Neural cell (in vitro differentiated cells): ENCODE measurements at regions not wholly inside any gene's neighbourhood (a gene's known extent, or its start where the extent isn't known, plus 50 kb on each side); places are given as distances from the start of the nearest gene placed in this dataset.

Source experiments
- H2AFZ ChIP-seq: fragments of 200-600, 300-800 bp; sonication (generic), shearing (Covaris generic); 2 replicates; pipeline ENCODE4 v1.6.0; 2014; ENCODE audit warnings: low read depth, mild to moderate bottlenecking, antibody characterized with exemption, low read length, moderate library complexity
- H3F3A ChIP-seq: fragments of 200-600 bp; shearing (Covaris generic); 2 replicates; pipeline ENCODE4 v1.6.1; 2016; ENCODE audit warnings: mild to moderate bottlenecking, moderate library complexity, mixed read lengths, antibody characterized with exemption, low read length; ENCODE audit not compliant: insufficient read depth, poor library complexity, severe bottlenecking
- H3K27ac ChIP-seq: fragments of 200-600, 300-800 bp; sonication (generic), shearing (Covaris generic); 2 replicates; pipeline ENCODE4 v1.5.1; 2014; ENCODE audit warnings: mild to moderate bottlenecking, low read length, moderate library complexity
- H3K27me3 ChIP-seq: fragments of 300-800, 200-600 bp; sonication (generic), shearing (Covaris generic); 2 replicates; pipeline ENCODE4 v1.6.0; 2014; ENCODE audit warnings: mild to moderate bottlenecking, low read depth, low read length, moderate library complexity; ENCODE audit not compliant: insufficient read depth
- H3K36me3 ChIP-seq: fragments of 300-800, 200-600 bp; sonication (generic), shearing (Covaris generic); 2 replicates; pipeline ENCODE4 v1.5.1; 2014; ENCODE audit warnings: mild to moderate bottlenecking, antibody characterized with exemption, low read length, moderate library complexity; ENCODE audit not compliant: insufficient read depth
- H3K4me2 ChIP-seq: fragments of 300-800, 200-600 bp; sonication (generic), shearing (Covaris generic); 2 replicates; pipeline ENCODE4 v1.6.0; 2014; ENCODE audit warnings: mild to moderate bottlenecking, low read length
- H3K4me3 ChIP-seq: fragments of 300-800, 200-600 bp; sonication (generic), shearing (Covaris generic); 2 replicates; pipeline ENCODE4 v1.5.1; 2014; ENCODE audit warnings: mild to moderate bottlenecking, low read length, moderate library complexity
- H3K79me2 ChIP-seq: fragments of 200-600 bp; shearing (Covaris generic); replicated peaks from 2 replicates; pipeline ENCODE4 v1.6.0; 2014; ENCODE audit warnings: mild to moderate bottlenecking, low read length, moderate library complexity; ENCODE audit not compliant: insufficient read depth
- H3K9ac ChIP-seq: fragments of 300-800, 200-600 bp; sonication (generic), shearing (Covaris generic); 2 replicates; pipeline ENCODE4 v1.6.1; 2016; ENCODE audit warnings: mild to moderate bottlenecking, low read length, mixed read lengths
- H3K9me2 ChIP-seq: fragments of 200-600 bp; shearing (Covaris generic); 2 replicates; pipeline ENCODE4 v1.6.1; 2016; ENCODE audit warnings: mild to moderate bottlenecking, low read length, mixed read lengths; ENCODE audit not compliant: insufficient read depth
- H3K9me3 ChIP-seq: fragments of 200-600, 300-800 bp; sonication (generic), shearing (Covaris generic); 2 replicates; pipeline ENCODE4 v1.6.1; 2016; ENCODE audit warnings: mild to moderate bottlenecking, mixed run types, low read length, moderate library complexity, mixed read lengths
- H4K20me1 ChIP-seq: fragments of 200-600 bp; shearing (Covaris generic); 2 replicates; pipeline ENCODE4 v1.6.1; 2016; ENCODE audit warnings: mild to moderate bottlenecking, mixed run types; ENCODE audit not compliant: insufficient read depth
- CTCF ChIP-seq: fragments of 450-650 bp; IDR thresholded peaks from 2 replicates; pipeline ENCODE4 v1.5.1; 2014; ENCODE audit warnings: antibody characterized with exemption, mild to moderate bottlenecking, moderate library complexity; ENCODE audit not compliant: poor library complexity, severe bottlenecking
- EP300 ChIP-seq: fragments of 450-650 bp; conservative IDR thresholded peaks from 2 replicates; pipeline ENCODE4 v1.6.1; 2014; ENCODE audit warnings: antibody characterized with exemption, mild to moderate bottlenecking, moderate library complexity; ENCODE audit not compliant: poor library complexity, severe bottlenecking
- EZH2 ChIP-seq: fragments of 200-600, 300-800 bp; shearing (Covaris generic), sonication (generic); IDR thresholded peaks from 2 replicates; pipeline ENCODE4 v1.6.1; 2014; ENCODE audit warnings: antibody characterized with exemption, low read length, borderline replicate concordance, mild to moderate bottlenecking; ENCODE audit not compliant: insufficient read depth, poor library complexity, severe bottlenecking
- MXI1 ChIP-seq: fragments of 450-650 bp; conservative IDR thresholded peaks from 2 replicates; pipeline ENCODE4 v1.6.1; 2014; ENCODE audit warnings: antibody characterized with exemption, mild to moderate bottlenecking; ENCODE audit not compliant: poor library complexity, severe bottlenecking
- POLR2AphosphoS5 ChIP-seq: IDR thresholded peaks from 2 replicates; pipeline ENCODE4 v1.6.1; 2012
- RAD21 ChIP-seq: fragments of 450-650 bp; conservative IDR thresholded peaks from 2 replicates; pipeline ENCODE4 v1.6.1; 2014; ENCODE audit warnings: antibody characterized with exemption, mild to moderate bottlenecking, moderate library complexity
- REST ChIP-seq: IDR thresholded peaks from 2 replicates; pipeline ENCODE4 v1.6.1; 2012; ENCODE audit warnings: borderline replicate concordance
- SMC3 ChIP-seq: fragments of 450-650 bp; conservative IDR thresholded peaks from 2 replicates; pipeline ENCODE4 v1.6.1; 2014; ENCODE audit warnings: antibody characterized with exemption, mild to moderate bottlenecking, moderate library complexity; ENCODE audit not compliant: poor library complexity
- TAF1 ChIP-seq: IDR thresholded peaks from 2 replicates; pipeline ENCODE4 v1.6.1; 2012; ENCODE audit warnings: low read depth

- Histone ChIP-seq H3K9me3 (no peaks in the 10 kb centered on the region), H3K4me2 (no peak overlapping the region), H3K27ac (no peak overlapping the region), H4K20me1 (no peaks in the 10 kb centered on the region), H3K9me2 (no peaks in the 10 kb centered on the region), H3K4me3 (no peak overlapping the region), H3K79me2 (no peaks in the 10 kb centered on the region), H3F3A (no peaks in the 10 kb centered on the region), H3K36me3 (no peaks in the 10 kb centered on the region), H2AFZ (no peak overlapping the region), H3K9ac (no peak overlapping the region), H3K27me3 (no peaks in the 10 kb centered on the region)
- TF ChIP-seq SMC3, result no peak
- no peak for TF ChIP-seq REST
Observed at GRCh38 chr6:113065611-113066010, 718.5 kb downstream of the RFPL4B start.

- no peaks in the 10 kb centered on the region for H3K9me2 ChIP-seq
- H3K4me3 ChIP-seq, result no peak overlapping the region
- H3K9ac ChIP-seq, result no peak overlapping the region
- no peaks in the 10 kb centered on the region for H3F3A ChIP-seq
- H2AFZ ChIP-seq, result no peak overlapping the region
- TF ChIP-seq REST, result no peak
- TF ChIP-seq CTCF, result no peak
- TF ChIP-seq SMC3, result no peak
- no peak for TF ChIP-seq EP300
- TF ChIP-seq POLR2AphosphoS5, result no peak
- TF ChIP-seq EZH2, result no peak
- TF ChIP-seq MXI1, result no peak
- no peak for TF ChIP-seq RAD21
- TF ChIP-seq TAF1, result no peak
- H3K79me2 ChIP-seq, result no peaks in the 10 kb centered on the region
- H3K4me2 ChIP-seq, result no peak overlapping the region
- H3K27ac ChIP-seq, result no peak overlapping the region
- H4K20me1 ChIP-seq, result no peaks in the 10 kb centered on the region
- no peaks in the 10 kb centered on the region for H3K36me3 ChIP-seq
- H3K9me3 ChIP-seq, result no peaks in the 10 kb centered on the region
- H3K27me3 ChIP-seq, result no peaks in the 10 kb centered on the region
Observed at GRCh38 chr6:113067612-113068275, 720.6 kb downstream of the RFPL4B start.
